ENCODE measurements at regions not wholly inside any gene's neighbourhood (a gene's known extent, or its start where the extent isn't known, plus 50 kb on each side); places are given as distances from the start of the nearest gene placed in this dataset.

- no peak for TF ChIP-seq CTCF (IDR thresholded peaks at IDR 0.05; ENCODE audit: extremely low read depth in 1 of 2, insufficient read depth in 1 of 2, low read depth in 1 of 2, low read length in 2 of 2)
- TF ChIP-seq, protein P1, sequence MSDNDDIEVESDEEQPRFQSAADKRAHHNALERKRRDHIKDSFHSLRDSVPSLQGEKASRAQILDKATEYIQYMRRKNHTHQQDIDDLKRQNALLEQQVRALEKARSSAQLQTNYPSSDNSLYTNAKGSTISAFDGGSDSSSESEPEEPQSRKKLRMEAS (IDR thresholded peaks at IDR 0.05; ENCODE audit: insufficient read depth, insufficient read length): no peak
- no peak for TF ChIP-seq JUN (IDR thresholded peaks at IDR 0.05; ENCODE audit: borderline replicate concordance, insufficient read depth, insufficient read length, low read depth)
- no peak for TF ChIP-seq POLR2A (IDR thresholded peaks at IDR 0.05; ENCODE audit: low read depth, low read length)
- TF ChIP-seq POLR2AphosphoS5 (IDR thresholded peaks at IDR 0.05; ENCODE audit: insufficient read depth, low read depth, low read length): no peak
- no peak for TF ChIP-seq EZH2 (IDR thresholded peaks at IDR 0.05; ENCODE audit: borderline replicate concordance, low read depth, low read length, severe bottlenecking)
- TF ChIP-seq MYC (IDR thresholded peaks at IDR 0.05; ENCODE audit: low read depth, low read length): no peak
- no peak for TF ChIP-seq GATA2 (IDR thresholded peaks at IDR 0.05; ENCODE audit: insufficient read depth, insufficient read length, low read depth, low read length)
- TF ChIP-seq FOS (IDR thresholded peaks at IDR 0.05; ENCODE audit: borderline replicate concordance, insufficient read depth, low read length): no peak
These were observed 309.9 kb upstream of the UMPS start for GRCh38 chr3:124420392-124420791.
